ENCODE measurements at regions not wholly inside any gene's neighbourhood (a gene's known extent, or its start where the extent isn't known, plus 50 kb on each side); places are given as distances from the start of the nearest gene placed in this dataset.

- ChIA-PET RAD21 (ENCODE audit: unreplicated experiment) (no interaction called here), SMC1A (ENCODE audit: uncharacterized antibody, unreplicated experiment) (no interaction called here), CTCF (no interaction called here), POLR2A (interaction anchor here (0.6 kb wide), 1 partner anchor 63 kb away, joined by 3 read pairs; no protein-coding TSS in a partner anchor)
- in situ Hi-C loops (cut with MboI) (no loop called here), intact Hi-C loops (cut with micrococcal nuclease; ENCODE audit: unreplicated experiment) (no loop called here)
- Histone ChIP-seq H3K36me3 (ENCODE audit: control insufficient read depth in 2 of 2, insufficient read depth in 2 of 2, low read length in 1 of 2) (no peaks in the 10 kb centered on the region), H2AFZ (ENCODE audit: control insufficient read depth, low read depth, low read length) (no peak overlapping the region), H3K27me3 (replicated peaks in 1 of 2; ENCODE audit: control insufficient read depth in 2 of 2, insufficient read depth in 2 of 2, low read length in 1 of 2) (no peaks in the 10 kb centered on the region), H3K4me2 (ENCODE audit: control insufficient read depth, insufficient read depth) (no peak overlapping the region), H3K4me1 (ENCODE audit: control insufficient read depth, insufficient read depth, low read length) (no peaks in the 10 kb centered on the region), H3K4me3 (no peak overlapping the region), H3K79me2 (ENCODE audit: control insufficient read depth, insufficient read depth, low read length) (no peaks in the 10 kb centered on the region), H4K20me1 (ENCODE audit: control insufficient read depth, insufficient read depth) (no peaks in the 10 kb centered on the region), H3K9me3 (replicated peaks; ENCODE audit: control insufficient read depth, insufficient read depth, low read length) (no peaks in the 10 kb centered on the region), H3K9ac (ENCODE audit: control insufficient read depth, insufficient read depth, low read length) (no peak overlapping the region), H3K27ac (ENCODE audit: control insufficient read depth, insufficient read depth) (no peak overlapping the region)
- ATAC-seq = no peak
- DNase-seq (ENCODE audit: low read depth, low spot score) = no peak
- no peak for FAIRE-seq
- BruUV-seq (replicated peaks) = no TSS peak
- TF ChIP-seq SIX5 (IDR thresholded peaks at IDR 0.05; ENCODE audit: low read depth, low read length, severe bottlenecking) = no peak
- no peak for TF ChIP-seq SUZ12 (IDR thresholded peaks at IDR 0.05; ENCODE audit: unreplicated experiment)
- TF ChIP-seq MYC (IDR thresholded peaks at IDR 0.05; ENCODE audit: insufficient read depth, insufficient read length, insufficient replicate concordance, low read length, severe bottlenecking) = no peak
- TF ChIP-seq PAX5 (IDR thresholded peaks at IDR 0.05; ENCODE audit: borderline replicate concordance, low read depth, low read length) = no peak
- TF ChIP-seq MTA3 (IDR thresholded peaks at IDR 0.05; ENCODE audit: borderline replicate concordance, low read length) = no peak
- no peak for TF ChIP-seq CEBPB (IDR thresholded peaks at IDR 0.05; ENCODE audit: borderline replicate concordance in 1 of 2, low read depth in 2 of 2, low read length in 2 of 2)
- no peak for TF ChIP-seq ZBTB40 (IDR thresholded peaks at IDR 0.05; ENCODE audit: borderline replicate concordance)
- no peak for TF ChIP-seq TCF7 (IDR thresholded peaks at IDR 0.05; ENCODE audit: borderline replicate concordance)
- no peak for TF ChIP-seq ZNF274 (IDR thresholded peaks at IDR 0.05; ENCODE audit: insufficient read depth, insufficient read length)
- no peak for TF ChIP-seq MTA2 (IDR thresholded peaks at IDR 0.05; ENCODE audit: low read depth)
- TF ChIP-seq IRF5 (IDR thresholded peaks at IDR 0.05; ENCODE audit: borderline replicate concordance) = no peak
- TF ChIP-seq LARP7 (IDR thresholded peaks at IDR 0.05) = no peak
- TF ChIP-seq SRF (IDR thresholded peaks at IDR 0.05; ENCODE audit: low read depth in 2 of 2, low read length in 2 of 2) = no peak
- TF ChIP-seq SUPT20H (IDR thresholded peaks at IDR 0.05; ENCODE audit: borderline replicate concordance, control insufficient read depth, low read depth, low read length) = no peak
These were observed 328.4 kb downstream of the TPBG start for GRCh38 chr6:82691997-82692396.
